GM10248 (cell line): ENCODE measurements at regions not wholly inside any gene's neighbourhood (a gene's known extent, or its start where the extent isn't known, plus 50 kb on each side); places are given as distances from the start of the nearest gene placed in this dataset.

ENCODE experiments used
- CTCF ChIA-PET: fragments of 300-600 bp; sonication (Branson Sonifier 250); formaldehyde crosslinking; extraction: SDS; loops from one replicate; lab custom pipeline; 2021; ENCODE audit warnings: antibody characterized with exemption; lab: Yijun Ruan, JAX
- POLR2A ChIA-PET: fragments of 350-650 bp; sonication (Branson Sonifier 250); formaldehyde crosslinking; extraction: SDS; loops from one replicate; lab custom pipeline; 2020; ENCODE audit warnings: antibody characterized with exemption; lab: Yijun Ruan, JAX
- DNase-seq: peaks from one replicate; pipeline ENCODE4 v3.0.0; 2012; ENCODE audit errors: extremely low spot score
- CTCF ChIP-seq: IDR thresholded peaks from 2 replicates; pipeline ENCODE4 v1.5.1; 2012; ENCODE audit warnings: mild to moderate bottlenecking, low read depth; ENCODE audit errors: extremely low read depth, missing control alignments, control extremely low read depth

- DNase-seq: no peak
- no peak for TF ChIP-seq CTCF
- POLR2A ChIA-PET: no interaction called here
- CTCF ChIA-PET: no interaction called here
Measured at GRCh38 chr12:24039113-24039525, 89.6 kb upstream of the SOX5 start.

GRCh38 chr12:24038211-24038997 lies 88.9 kb upstream of the SOX5 start:
- no peak for DNase-seq
- ChIA-PET CTCF (no interaction called here), POLR2A (no interaction called here)
- TF ChIP-seq CTCF: no peak

GRCh38 chr12:24036438-24037216 lies 87.2 kb upstream of the SOX5 start:
- CTCF ChIA-PET: no interaction called here
- no peak for TF ChIP-seq CTCF
- DNase-seq: no peak
- POLR2A ChIA-PET: no interaction called here

- POLR2A ChIA-PET: no interaction called here
- DNase-seq: no peak
- CTCF ChIA-PET: no interaction called here
- no peak for TF ChIP-seq CTCF
Measured at GRCh38 chr12:24034894-24035293, 85.4 kb upstream of the SOX5 start.

- TF ChIP-seq CTCF: no peak
- ChIA-PET CTCF (no interaction called here), POLR2A (no interaction called here)
- no peak for DNase-seq
Measured at GRCh38 chr12:24034160-24034559, 84.7 kb upstream of the SOX5 start.

GRCh38 chr12:24027352-24027751 lies 77.9 kb upstream of the SOX5 start:
- TF ChIP-seq CTCF: no peak
- CTCF ChIA-PET: interaction anchor here (1.4 kb wide), 1 partner anchor 10 kb away, joined by 3 read pairs; no protein-coding TSS in a partner anchor
- POLR2A ChIA-PET: no interaction called here
- DNase-seq: no peak
